ENCODE measurements at regions not wholly inside any gene's neighbourhood (a gene's known extent, or its start where the extent isn't known, plus 50 kb on each side); places are given as distances from the start of the nearest gene placed in this dataset.

DNA sequence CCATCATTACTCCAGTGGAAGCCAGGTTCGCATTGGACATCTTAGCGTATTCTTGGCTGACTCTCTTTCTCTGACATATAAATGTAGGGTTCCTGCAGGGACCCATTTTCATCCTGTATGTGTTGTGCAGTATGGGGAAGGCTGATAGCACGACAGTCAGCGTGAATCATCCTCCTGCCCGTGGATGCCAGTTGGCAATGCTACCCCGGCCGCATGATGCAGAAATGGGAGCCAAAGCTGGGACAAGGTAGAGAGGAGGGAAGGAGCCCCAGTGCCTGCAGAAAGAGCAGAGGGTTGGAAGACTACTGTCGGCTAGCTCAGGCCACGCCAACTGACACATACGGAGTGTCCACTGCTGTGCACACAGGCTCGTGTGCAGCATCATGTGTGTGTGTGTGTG is 251.6 kb downstream of the SKAP2 start:
- DNase-seq, result no peak

GRCh38 chr7:26614503-26614902 is 249.9 kb downstream of the SKAP2 start:
- no peak for DNase-seq

GRCh38 chr7:26616235-26616634 is 248.2 kb downstream of the SKAP2 start:
- no peak for DNase-seq

- no peak for DNase-seq
These were observed 247.3 kb downstream of the SKAP2 start for GRCh38 chr7:26617066-26617465.
